Left lung (tissue), 4 donors: ENCODE measurements at regions not wholly inside any gene's neighbourhood (a gene's known extent, or its start where the extent isn't known, plus 50 kb on each side); places are given as distances from the start of the nearest gene placed in this dataset.

Experiments
- ATAC-seq: fragments of 200-7000 bp; cut with Tn5 transposase; one replicate; pipeline ENCODE4 v1.9.1; 2020; ENCODE audit warnings: moderate library complexity
- DNase-seq, 4 donors: peaks; one replicate each; pipeline ENCODE4 v3.0.0-alpha.2; 2013 to 2020
- H3K27ac ChIP-seq, 2 donors: fragments of 200-600 bp; sonication (generic) in 1 of 2; one replicate each; pipeline versions ENCODE4 v1.5.0 to v1.8.0; 2020 to 2021
- H3K27me3 ChIP-seq, 2 donors: fragments of 200-600 bp; sonication (generic) in 1 of 2; one replicate each; pipeline versions ENCODE4 v1.5.0 to v1.8.0; 2020 to 2021
- H3K36me3 ChIP-seq, 2 donors: fragments of 200-600 bp; sonication (generic) in 1 of 2; one replicate each; pipeline versions ENCODE4 v1.5.0 to v1.8.0; 2020 to 2021
- H3K4me1 ChIP-seq, 2 donors: fragments of 200-600 bp; one replicate each; pipeline ENCODE4 v1.8.0; 2021
- H3K4me3 ChIP-seq, 2 donors: fragments of 200-600 bp; sonication (generic) in 1 of 2; one replicate each; pipeline versions ENCODE4 v1.5.0 to v1.8.0; 2020 to 2021; ENCODE audit warnings: mild to moderate bottlenecking in 1 of 2
- H3K9me3 ChIP-seq, 2 donors: fragments of 200-600 bp; sonication (generic) in 1 of 2; one replicate each; pipeline versions ENCODE4 v1.5.0 to v1.8.0; 2020 to 2021
- intact Hi-C, 2 donors: fragments of 100-400 bp; cut with DNase I; formaldehyde crosslinking; loops; one replicate each; pipeline versions ENCODE4 v1.11.2 to v1.14.2; 2022
- TF ChIP-seq, protein P1 (sequence below), 2 donors: fragments of 200-600 bp; sonication (generic) in 1 of 2; IDR thresholded peaks; one replicate each; pipeline versions ENCODE4 v1.5.0 to v1.8.0; 2021; ENCODE audit warnings: antibody characterized with exemption in 2 of 2
- donor health status: DM: no; HTN: yes; CAD: no.
- donor health status: DM: no; HTN: no; CAD: no.

DNA sequence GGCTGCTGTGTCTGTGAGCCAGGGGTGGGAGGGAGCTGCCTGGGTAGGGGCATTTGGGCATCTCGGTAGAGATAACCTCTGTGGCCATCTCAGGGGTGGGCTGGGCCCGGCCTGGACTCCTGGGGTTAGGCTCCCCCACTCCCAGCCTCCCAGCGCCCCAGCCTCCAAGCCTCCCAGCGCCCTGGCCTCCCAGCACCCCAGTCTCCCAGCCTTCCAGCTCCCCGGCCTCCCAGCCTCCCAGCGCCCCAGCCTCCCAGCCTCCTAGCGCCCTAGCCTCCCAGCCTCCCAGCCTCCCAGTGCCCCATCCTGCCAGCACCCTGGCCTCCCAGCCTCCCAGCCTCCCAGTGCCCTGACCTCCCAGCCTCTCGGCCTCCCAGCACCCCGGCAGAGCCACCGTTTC lies 85.1 kb upstream of the TTC34 start:
- Histone ChIP-seq H3K27ac (no peak overlapping the region), H3K36me3 (no peaks in the 10 kb centered on the region), H3K27me3 (peaks cover 0 to 67% of the 10 kb centered on the region in 2 donors), H3K4me3 (no peak overlapping the region), H3K4me1 (no peaks in the 10 kb centered on the region), H3K9me3 (no peaks in the 10 kb centered on the region)
- DNase-seq = no peak
- ATAC-seq = no peak
- TF ChIP-seq, protein P1, sequence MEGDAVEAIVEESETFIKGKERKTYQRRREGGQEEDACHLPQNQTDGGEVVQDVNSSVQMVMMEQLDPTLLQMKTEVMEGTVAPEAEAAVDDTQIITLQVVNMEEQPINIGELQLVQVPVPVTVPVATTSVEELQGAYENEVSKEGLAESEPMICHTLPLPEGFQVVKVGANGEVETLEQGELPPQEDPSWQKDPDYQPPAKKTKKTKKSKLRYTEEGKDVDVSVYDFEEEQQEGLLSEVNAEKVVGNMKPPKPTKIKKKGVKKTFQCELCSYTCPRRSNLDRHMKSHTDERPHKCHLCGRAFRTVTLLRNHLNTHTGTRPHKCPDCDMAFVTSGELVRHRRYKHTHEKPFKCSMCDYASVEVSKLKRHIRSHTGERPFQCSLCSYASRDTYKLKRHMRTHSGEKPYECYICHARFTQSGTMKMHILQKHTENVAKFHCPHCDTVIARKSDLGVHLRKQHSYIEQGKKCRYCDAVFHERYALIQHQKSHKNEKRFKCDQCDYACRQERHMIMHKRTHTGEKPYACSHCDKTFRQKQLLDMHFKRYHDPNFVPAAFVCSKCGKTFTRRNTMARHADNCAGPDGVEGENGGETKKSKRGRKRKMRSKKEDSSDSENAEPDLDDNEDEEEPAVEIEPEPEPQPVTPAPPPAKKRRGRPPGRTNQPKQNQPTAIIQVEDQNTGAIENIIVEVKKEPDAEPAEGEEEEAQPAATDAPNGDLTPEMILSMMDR (IDR thresholded peaks at IDR 0.05) = no peak
- intact Hi-C loops = no loop called here

DNA sequence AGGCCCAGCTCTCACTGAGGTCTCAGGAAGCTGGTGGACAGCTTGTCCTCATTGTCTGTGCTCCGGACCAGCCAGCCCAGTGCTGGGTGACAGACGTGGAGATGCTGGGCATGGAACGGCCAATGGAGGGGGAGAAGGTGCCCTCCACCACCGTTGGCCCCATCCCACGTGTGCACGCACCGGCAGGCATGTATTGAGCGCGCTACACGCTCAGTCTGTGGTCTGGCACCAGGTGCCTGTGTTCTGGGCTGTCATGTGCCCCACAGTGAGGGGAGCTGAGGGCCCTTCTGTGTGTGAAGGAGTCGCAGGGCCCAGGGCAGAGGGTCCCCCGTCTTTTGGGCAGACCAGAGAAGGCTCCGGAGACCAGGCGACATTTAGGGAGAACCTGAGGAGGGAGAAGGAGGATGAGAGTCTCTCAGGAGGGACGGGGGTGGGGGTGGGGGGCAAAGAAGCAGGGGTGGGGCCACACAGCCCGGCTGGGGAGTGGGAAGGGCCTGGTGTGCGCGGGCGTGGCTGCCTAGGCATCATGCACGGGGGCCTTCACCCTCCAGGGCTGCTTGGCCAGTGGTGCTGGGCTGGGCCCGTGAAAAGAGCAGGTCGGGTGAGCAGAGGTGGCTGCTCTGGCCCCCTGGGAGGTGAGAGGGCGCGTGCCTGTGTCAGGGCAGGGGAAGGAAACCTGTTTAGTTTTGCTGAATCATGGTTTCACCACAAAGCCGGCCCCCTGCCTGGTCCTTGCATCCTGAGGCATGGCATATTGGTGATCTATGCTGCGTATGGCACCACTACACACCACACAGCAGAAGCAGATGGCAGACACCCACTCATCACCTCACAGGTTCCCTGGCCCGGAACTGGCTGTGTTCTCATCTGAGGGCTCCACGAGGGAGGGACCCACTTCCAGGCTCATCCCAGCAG lies 86.7 kb upstream of the TTC34 start:
- DNase-seq = no peak
- no peaks in the 10 kb centered on the region for H3K9me3 ChIP-seq

DNA sequence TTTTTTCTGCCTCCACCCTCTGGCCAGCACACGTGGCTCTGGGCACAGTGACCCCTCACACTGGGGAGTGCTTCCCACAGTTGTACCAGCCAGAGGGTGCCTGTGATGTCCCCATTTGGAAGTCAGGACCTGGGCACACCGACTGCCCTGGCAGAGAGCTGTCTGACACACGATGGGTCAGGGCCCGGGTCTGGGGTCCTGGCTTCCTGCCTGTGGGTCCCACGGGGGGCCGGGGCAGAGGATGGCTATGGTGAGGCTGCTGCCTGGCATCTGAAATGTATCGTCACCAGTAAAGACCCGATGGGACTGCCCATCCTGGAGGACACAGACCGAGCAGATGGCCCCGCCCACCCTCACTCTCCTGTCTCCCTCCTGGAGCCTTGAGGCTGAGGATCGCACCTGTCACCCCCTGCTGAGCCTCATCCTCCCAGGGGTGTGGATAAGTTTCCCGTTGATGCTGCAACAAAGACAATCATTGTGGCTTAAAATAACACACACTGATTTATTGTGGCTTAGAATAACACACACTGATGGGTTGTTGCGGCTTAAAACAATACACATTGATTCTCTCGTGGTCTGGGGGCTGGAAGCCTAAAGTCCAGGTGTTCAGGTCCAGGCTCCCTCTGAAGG lies 88.8 kb upstream of the TTC34 start:
- DNase-seq (no peak), ATAC-seq (no peak)
- intact Hi-C loops = no loop called here
- no peaks in the 10 kb centered on the region for H3K36me3 ChIP-seq
- peaks cover 0 to 59% of the 10 kb centered on the region in 2 donors for H3K27me3 ChIP-seq
- no peak overlapping the region for H3K4me3 ChIP-seq
- no peak overlapping the region for H3K27ac ChIP-seq
- no peaks in the 10 kb centered on the region for H3K9me3 ChIP-seq
- no peaks in the 10 kb centered on the region for H3K4me1 ChIP-seq
- TF ChIP-seq, protein P1 (IDR thresholded peaks at IDR 0.05) = no peak

More for the DNA sequence above, 86.7 kb upstream of the TTC34 start:
- no peak overlapping the region for H3K27ac ChIP-seq
- intact Hi-C loops = no loop called here
- H3K36me3 ChIP-seq = no peaks in the 10 kb centered on the region
- no peak for ATAC-seq
- H3K4me3 ChIP-seq = no peak overlapping the region
- H3K4me1 ChIP-seq = no peaks in the 10 kb centered on the region
- peaks cover 0 to 66% of the 10 kb centered on the region in 2 donors for H3K27me3 ChIP-seq
- TF ChIP-seq, protein P1 (IDR thresholded peaks at IDR 0.05) = no peak

DNA sequence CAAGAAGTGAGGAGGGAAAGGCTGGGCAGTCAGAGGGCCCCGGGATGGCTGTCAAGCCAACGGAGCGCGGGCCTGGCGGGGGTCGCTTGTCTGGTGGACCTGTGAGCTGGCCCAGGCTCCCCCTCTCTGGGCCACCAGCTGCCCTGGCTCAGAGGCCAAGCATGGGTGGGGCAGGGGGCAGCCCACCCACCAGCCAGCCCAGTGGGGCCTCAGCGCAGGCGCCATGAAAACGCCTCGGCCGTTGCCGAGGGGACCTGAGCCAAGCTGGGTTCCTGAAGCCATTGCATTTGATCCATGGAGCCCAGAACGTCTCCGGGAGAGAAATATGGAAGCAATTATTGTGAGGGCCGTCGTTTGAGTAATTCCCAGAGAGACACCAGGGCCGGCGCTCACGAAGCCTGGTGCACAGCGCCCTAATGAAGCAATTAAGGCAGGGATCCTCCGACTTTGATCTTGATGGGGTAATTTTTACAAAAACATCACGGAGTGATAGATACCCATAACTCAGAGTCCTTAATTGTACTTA lies 90.5 kb upstream of the TTC34 start:
- DNase-seq = no peak
- Histone ChIP-seq H3K27ac (no peak overlapping the region), H3K9me3 (no peaks in the 10 kb centered on the region), H3K4me3 (no peak overlapping the region), H3K4me1 (no peaks in the 10 kb centered on the region), H3K27me3 (peaks cover 0 to 56% of the 10 kb centered on the region in 2 donors), H3K36me3 (no peaks in the 10 kb centered on the region)
- intact Hi-C loops = no loop called here
- TF ChIP-seq, protein P1 (IDR thresholded peaks at IDR 0.05) = no peak
- ATAC-seq = no peak
